SK-N-SH treated with all-trans-retinoic acid at 6 μM for 48 hours (cell line): ENCODE measurements at regions not wholly inside any gene's neighbourhood (a gene's known extent, or its start where the extent isn't known, plus 50 kb on each side); places are given as distances from the start of the nearest gene placed in this dataset.

Experiments
- CREB5 ChIP-seq: fragments of 250-450 bp; sonication (Bioruptor Pico); IDR thresholded peaks from 2 replicates; pipeline ENCODE4 v1.5.1; 2020; ENCODE audit warnings: low read depth, mild to moderate bottlenecking, moderate library complexity
- CSDC2 ChIP-seq: fragments of 250-450 bp; sonication (Bioruptor Pico); IDR thresholded peaks from 2 replicates; pipeline ENCODE4 v1.5.0; 2020; ENCODE audit warnings: mild to moderate bottlenecking, moderate library complexity
- GLIS3 ChIP-seq: fragments of 250-450 bp; sonication (Bioruptor Pico); IDR thresholded peaks from 2 replicates; pipeline ENCODE4 v1.5.0; 2020; ENCODE audit warnings: mild to moderate bottlenecking, moderate library complexity
- OSR1 ChIP-seq: fragments of 250-450 bp; sonication (Bioruptor Pico); IDR thresholded peaks from 2 replicates; pipeline ENCODE4 v1.8.0; 2022; ENCODE audit warnings: moderate library complexity, mild to moderate bottlenecking, inconsistent platforms
- PATZ1 ChIP-seq: fragments of 250-450 bp; sonication (Bioruptor Pico); IDR thresholded peaks from 2 replicates; pipeline ENCODE4 v1.8.0; 2020; ENCODE audit warnings: mild to moderate bottlenecking, moderate library complexity, borderline replicate concordance
- PPARA ChIP-seq: fragments of 250-450 bp; sonication (Bioruptor Pico); IDR thresholded peaks from 2 replicates; pipeline ENCODE4 v1.5.0; 2020; ENCODE audit warnings: mild to moderate bottlenecking, borderline replicate concordance
- RARB ChIP-seq: fragments of 250-450 bp; sonication (Bioruptor Pico); IDR thresholded peaks from 2 replicates; pipeline ENCODE4 v1.8.0; 2021; ENCODE audit warnings: mild to moderate bottlenecking, moderate library complexity
- SNAI2 ChIP-seq: fragments of 250-450 bp; sonication (Bioruptor Pico); IDR thresholded peaks from 2 replicates; pipeline ENCODE4 v1.5.0; 2020; ENCODE audit warnings: mild to moderate bottlenecking, moderate library complexity
- TCF4 ChIP-seq: fragments of 250-450 bp; sonication (Bioruptor Pico); IDR thresholded peaks from 2 replicates; pipeline ENCODE4 v1.8.0; 2021; ENCODE audit warnings: mild to moderate bottlenecking, moderate library complexity, borderline replicate concordance
- TOX ChIP-seq: fragments of 250-450 bp; sonication (Bioruptor Pico); IDR thresholded peaks from 2 replicates; pipeline ENCODE4 v1.8.0; 2021; ENCODE audit warnings: mild to moderate bottlenecking, moderate library complexity, borderline replicate concordance
- TSHZ2 ChIP-seq: fragments of 250-450 bp; sonication (Bioruptor Pico); IDR thresholded peaks from 2 replicates; pipeline ENCODE4 v1.5.0; 2020; ENCODE audit warnings: mild to moderate bottlenecking, moderate library complexity
- ZC3H10 ChIP-seq: fragments of 250-450 bp; sonication (Bioruptor Pico); IDR thresholded peaks from 2 replicates; pipeline ENCODE4 v1.5.1; 2021; ENCODE audit warnings: mild to moderate bottlenecking, moderate library complexity
- ZFP3 ChIP-seq: fragments of 250-450 bp; sonication (Bioruptor Pico); IDR thresholded peaks from 2 replicates; pipeline ENCODE4 v1.5.0; 2020; ENCODE audit warnings: mild to moderate bottlenecking, moderate library complexity
- ZFP30 ChIP-seq: fragments of 450-650 bp; formaldehyde crosslinking; IDR thresholded peaks from 2 replicates; pipeline ENCODE4 v1.5.0; 2022; ENCODE audit warnings: mild to moderate bottlenecking, moderate library complexity

- no peak for TF ChIP-seq ZC3H10 (CRISPR knock-in tag)
- no peak for TF ChIP-seq RARB (CRISPR knock-in tag)
- no peak for TF ChIP-seq PATZ1
- no peak for TF ChIP-seq TCF4
- no peak for TF ChIP-seq TSHZ2 (CRISPR knock-in tag)
- TF ChIP-seq GLIS3 (CRISPR knock-in tag): no peak
- no peak for TF ChIP-seq CSDC2 (CRISPR knock-in tag)
- no peak for TF ChIP-seq SNAI2 (CRISPR knock-in tag)
- no peak for TF ChIP-seq OSR1
- no peak for TF ChIP-seq ZFP30 (CRISPR knock-in tag)
- TF ChIP-seq ZFP3 (CRISPR knock-in tag): peak; percentile 60; the same call in 1 of the 2 replicates
- TF ChIP-seq TOX: no peak
- no peak for TF ChIP-seq PPARA (CRISPR knock-in tag)
- TF ChIP-seq CREB5 (CRISPR knock-in tag): no peak
Measured at GRCh38 chr20:53774461-53775203, 181.0 kb upstream of the ZNF217 start.
